ENCODE measurements at regions not wholly inside any gene's neighbourhood (a gene's known extent, or its start where the extent isn't known, plus 50 kb on each side); places are given as distances from the start of the nearest gene placed in this dataset.

DNA sequence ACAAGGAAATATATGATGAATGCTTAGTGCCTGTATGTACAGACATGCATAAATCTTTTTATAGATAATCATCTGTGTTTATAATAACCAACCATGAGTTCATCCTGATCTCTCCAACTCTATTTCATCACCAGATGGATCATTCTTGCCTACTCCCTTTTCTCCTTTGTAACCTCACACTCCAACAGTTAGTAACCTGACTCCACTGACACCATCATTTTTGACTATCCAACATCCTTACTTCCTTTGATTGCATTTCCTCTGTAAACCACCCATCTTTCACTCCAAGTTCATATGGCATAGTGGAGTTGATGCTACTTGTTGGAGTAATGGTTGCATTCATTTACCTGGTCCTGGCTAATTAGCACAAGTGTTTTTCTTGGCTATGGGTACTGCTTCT, 170.6 kb downstream of the ZNF330 start:
- Histone ChIP-seq H3K36me3 (ENCODE audit: control insufficient read depth in 2 of 2, extremely low read depth in 1 of 2, insufficient read depth in 2 of 2, low read length in 2 of 2) (no peaks in the 10 kb centered on the region), H3K4me2 (ENCODE audit: insufficient read depth, low read length) (no peak overlapping the region), H3K9ac (replicated peaks; ENCODE audit: extremely low read depth, insufficient read depth, low read length) (no peak overlapping the region), H3K4me3 (replicated peaks in 1 of 3; ENCODE audit: insufficient read depth in 1 of 3, low read depth in 1 of 3, low read length in 3 of 3) (no peak overlapping the region), H3K9me3 (replicated peaks; ENCODE audit: control insufficient read depth, insufficient read depth, low read length) (no peaks in the 10 kb centered on the region), H2AFZ (ENCODE audit: low read depth, low read length) (no peak overlapping the region), H3K9me1 (replicated peaks; ENCODE audit: control insufficient read depth, extremely low read depth, insufficient read depth, low read length) (no peaks in the 10 kb centered on the region), H3K27me3 (ENCODE audit: control insufficient read depth in 2 of 2, insufficient read depth in 2 of 2, low read length in 2 of 2) (no peaks in the 10 kb centered on the region), H3K27ac (ENCODE audit: insufficient read depth, low read depth, low read length) (no peak overlapping the region), H3K4me1 (ENCODE audit: control insufficient read depth, extremely low read depth, insufficient read depth, low read length) (no peaks in the 10 kb centered on the region), H3K79me2 (ENCODE audit: control insufficient read depth, insufficient read depth, low read length) (no peaks in the 10 kb centered on the region), H4K20me1 (replicated peaks; ENCODE audit: control insufficient read depth, extremely low read depth, insufficient read depth, low read length) (no peaks in the 10 kb centered on the region)
- dilution Hi-C loops (cut with MboI; ENCODE audit: extremely low pct_ligation_motif_present, low sequenced_read_pairs), result no loop called here
- ChIA-PET CTCF (no interaction called here), POLR2A (no interaction called here)
- no peak for DNase-seq (ENCODE audit: low read depth, low spot score)
- no peak for TF ChIP-seq GATA2 (IDR thresholded peaks at IDR 0.05; ENCODE audit: insufficient read depth, insufficient read length, low read depth, low read length)
- no peak for TF ChIP-seq MYC (IDR thresholded peaks at IDR 0.05; ENCODE audit: low read depth, low read length)
- TF ChIP-seq EZH2 (IDR thresholded peaks at IDR 0.05; ENCODE audit: borderline replicate concordance, low read depth, low read length, severe bottlenecking), result no peak
- FAIRE-seq, result no peak
- intact Hi-C loops (cut with micrococcal nuclease), result no loop called here
- no TSS peak for BruUV-seq (replicated peaks)

- no TSS peak for BruUV-seq (replicated peaks)
- CTCF ChIA-PET, result no interaction called here
These were observed 171.1 kb downstream of the ZNF330 start for GRCh38 chr4:141391771-141392170.

More at GRCh38 chr4:141391771-141392170, 171.1 kb downstream of the ZNF330 start:
- Histone ChIP-seq H3K27ac (ENCODE audit: insufficient read depth, low read depth, low read length) (no peak overlapping the region), H3K9ac (replicated peaks; ENCODE audit: extremely low read depth, insufficient read depth, low read length) (no peak overlapping the region), H3K36me3 (ENCODE audit: control insufficient read depth in 2 of 2, extremely low read depth in 1 of 2, insufficient read depth in 2 of 2, low read length in 2 of 2) (no peaks in the 10 kb centered on the region), H2AFZ (ENCODE audit: low read depth, low read length) (no peak overlapping the region), H3K4me3 (replicated peaks in 1 of 3; ENCODE audit: insufficient read depth in 1 of 3, low read depth in 1 of 3, low read length in 3 of 3) (no peak overlapping the region), H3K79me2 (ENCODE audit: control insufficient read depth, insufficient read depth, low read length) (no peaks in the 10 kb centered on the region), H3K4me2 (ENCODE audit: insufficient read depth, low read length) (no peak overlapping the region), H3K27me3 (ENCODE audit: control insufficient read depth in 2 of 2, insufficient read depth in 2 of 2, low read length in 2 of 2) (no peaks in the 10 kb centered on the region), H3K4me1 (ENCODE audit: control insufficient read depth, extremely low read depth, insufficient read depth, low read length) (no peaks in the 10 kb centered on the region), H3K9me3 (replicated peaks; ENCODE audit: control insufficient read depth, insufficient read depth, low read length) (no peaks in the 10 kb centered on the region), H3K9me1 (replicated peaks; ENCODE audit: control insufficient read depth, extremely low read depth, insufficient read depth, low read length) (no peaks in the 10 kb centered on the region), H4K20me1 (replicated peaks; ENCODE audit: control insufficient read depth, extremely low read depth, insufficient read depth, low read length) (no peaks in the 10 kb centered on the region)
- TF ChIP-seq GATA2 (IDR thresholded peaks at IDR 0.05; ENCODE audit: insufficient read depth, insufficient read length, low read depth, low read length) (no peak), EZH2 (IDR thresholded peaks at IDR 0.05; ENCODE audit: borderline replicate concordance, low read depth, low read length, severe bottlenecking) (no peak), JUN (IDR thresholded peaks at IDR 0.05; ENCODE audit: borderline replicate concordance, insufficient read depth, insufficient read length, low read depth) (no peak), FOS (IDR thresholded peaks at IDR 0.05; ENCODE audit: borderline replicate concordance, insufficient read depth, low read length) (no peak), POLR2A (IDR thresholded peaks at IDR 0.05; ENCODE audit: low read depth, low read length) (no peak), CTCF (IDR thresholded peaks at IDR 0.05; ENCODE audit: extremely low read depth in 1 of 2, insufficient read depth in 1 of 2, low read depth in 1 of 2, low read length in 2 of 2) (no peak)
- DNase-seq (ENCODE audit: low read depth, low spot score) (no peak), FAIRE-seq (no peak)
- dilution Hi-C loops (cut with MboI; ENCODE audit: extremely low pct_ligation_motif_present, low sequenced_read_pairs) (no loop called here), intact Hi-C loops (cut with micrococcal nuclease) (no loop called here)
- POLR2A ChIA-PET, result no interaction called here
